ENCODE measurements at regions not wholly inside any gene's neighbourhood (a gene's known extent, or its start where the extent isn't known, plus 50 kb on each side); places are given as distances from the start of the nearest gene placed in this dataset.

GRCh38 chr10:6838118-6838517 lies 258.0 kb upstream of the PRKCQ start:
- TF ChIP-seq SUZ12 (IDR thresholded peaks at IDR 0.05): no peak
- TF ChIP-seq SP1 (IDR thresholded peaks at IDR 0.05): no peak
- TF ChIP-seq TARDBP (IDR thresholded peaks at IDR 0.05): no peak
- no peak for TF ChIP-seq FOXM1 (IDR thresholded peaks at IDR 0.05; ENCODE audit: borderline replicate concordance)
- no peak for TF ChIP-seq BHLHE40 (IDR thresholded peaks at IDR 0.05; ENCODE audit: borderline replicate concordance)
- no peak for TF ChIP-seq ARNT (IDR thresholded peaks at IDR 0.05)
- TF ChIP-seq FOXA1 (IDR thresholded peaks at IDR 0.05): no peak

Measured in HEK293T (cell line).